GM21423 (cell line): ENCODE measurements at regions not wholly inside any gene's neighbourhood (a gene's known extent, or its start where the extent isn't known, plus 50 kb on each side); places are given as distances from the start of the nearest gene placed in this dataset.

Source experiments
- ATAC-seq: cut with Tn5 transposase; IDR thresholded peaks from one replicate; pipeline ENCODE4 v1.9.1; 2021; ENCODE audit warnings: mild to moderate bottlenecking, moderate library complexity; ENCODE audit not compliant: unreplicated experiment

DNA sequence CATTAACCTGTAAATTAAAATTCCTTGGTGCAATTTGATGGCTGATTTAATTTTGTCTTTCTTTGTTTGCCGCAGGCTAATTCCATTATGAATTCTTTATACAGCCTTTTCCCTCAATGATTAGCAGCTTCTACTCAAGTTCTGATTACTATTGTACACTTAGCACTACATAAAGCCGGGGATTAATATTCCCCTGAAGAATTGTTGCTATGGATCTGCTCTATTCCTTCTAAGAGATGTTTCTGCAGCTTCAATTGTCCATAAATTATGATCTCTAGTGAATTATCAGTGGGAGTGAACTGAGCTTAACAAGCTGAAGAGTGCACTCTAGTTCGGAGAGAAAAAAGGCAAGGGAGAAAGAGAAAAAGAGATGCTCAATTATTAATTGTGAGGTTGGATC is 433.7 kb upstream of the SPRED2 start:
- ATAC-seq: no peak

DNA sequence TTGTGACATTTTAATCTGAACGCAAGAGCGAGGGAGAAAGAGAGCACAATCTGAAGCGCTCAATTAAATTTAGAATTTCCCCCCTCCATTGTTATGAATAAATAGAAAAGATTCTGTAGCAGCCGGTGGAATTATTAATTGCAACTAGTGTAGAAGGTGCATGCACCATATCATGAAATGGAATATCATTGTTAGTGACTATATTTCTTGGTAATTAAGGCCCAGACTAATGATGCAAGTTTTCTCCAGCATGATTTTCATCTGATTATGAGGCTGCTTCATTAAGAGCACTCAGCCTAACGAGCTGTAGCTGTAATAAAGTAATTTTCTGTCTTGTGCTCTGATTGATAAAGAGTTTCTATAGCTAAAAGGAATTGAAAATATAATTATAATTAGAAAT is 432.2 kb upstream of the SPRED2 start:
- ATAC-seq: no peak

DNA sequence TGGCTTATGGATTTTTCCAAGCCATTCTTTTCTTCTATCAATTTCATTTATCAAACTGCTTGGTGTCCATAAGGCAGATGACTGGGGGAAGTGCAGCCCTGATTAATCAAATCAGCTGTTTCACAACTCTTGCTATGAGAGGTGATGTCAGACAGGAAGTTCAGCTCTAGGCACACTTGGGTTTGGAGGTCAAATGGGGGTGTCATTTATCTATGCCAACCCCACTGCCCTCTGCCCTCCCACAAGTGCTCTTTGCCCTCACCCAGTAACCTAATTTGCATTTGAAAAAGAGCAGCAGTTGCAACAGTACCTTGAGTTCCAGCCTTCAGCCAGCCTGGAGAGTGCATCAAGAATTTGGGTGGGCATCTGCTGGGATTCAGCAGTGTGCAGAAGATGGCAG is 431.3 kb upstream of the SPRED2 start:
- ATAC-seq: no peak

DNA sequence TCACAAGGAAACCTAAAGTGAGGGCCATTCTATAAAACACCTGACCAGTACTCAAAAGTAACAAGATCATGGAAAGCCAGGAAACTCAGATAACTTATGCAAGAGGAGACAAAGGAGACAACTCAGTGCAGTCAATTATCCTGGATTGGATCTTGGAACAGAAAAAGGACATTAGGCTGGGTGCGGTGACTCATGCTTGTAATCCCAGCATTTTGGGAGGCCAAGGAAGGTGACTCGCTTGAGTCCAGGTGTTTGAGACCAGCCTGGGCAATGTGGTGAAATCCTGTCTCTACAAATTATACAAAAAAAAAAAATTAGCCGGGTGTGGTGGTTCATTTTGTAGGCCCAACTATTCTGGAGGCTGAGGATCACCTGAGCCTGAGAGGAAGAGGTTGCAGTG is 424.5 kb upstream of the SPRED2 start:
- no peak for ATAC-seq

DNA sequence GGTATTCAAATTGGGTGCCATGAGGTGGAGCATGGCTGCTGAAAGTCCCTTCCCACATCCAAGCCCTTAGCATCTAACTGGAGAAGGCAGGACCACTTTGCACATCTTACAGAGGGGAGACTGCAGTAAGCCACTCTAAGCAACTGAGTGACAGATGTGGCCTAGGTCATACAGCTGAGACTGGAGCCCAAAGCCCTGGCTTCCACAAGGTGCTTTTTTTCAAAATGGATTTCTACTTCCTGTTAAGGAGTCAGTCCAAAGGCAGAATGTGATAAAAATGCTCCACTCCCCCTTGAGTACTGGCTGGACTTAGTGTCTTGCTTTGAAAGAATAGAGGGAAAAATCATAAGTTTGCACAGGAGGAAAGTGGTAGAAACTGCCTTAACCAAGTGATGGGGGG is 424.0 kb upstream of the SPRED2 start:
- no peak for ATAC-seq

DNA sequence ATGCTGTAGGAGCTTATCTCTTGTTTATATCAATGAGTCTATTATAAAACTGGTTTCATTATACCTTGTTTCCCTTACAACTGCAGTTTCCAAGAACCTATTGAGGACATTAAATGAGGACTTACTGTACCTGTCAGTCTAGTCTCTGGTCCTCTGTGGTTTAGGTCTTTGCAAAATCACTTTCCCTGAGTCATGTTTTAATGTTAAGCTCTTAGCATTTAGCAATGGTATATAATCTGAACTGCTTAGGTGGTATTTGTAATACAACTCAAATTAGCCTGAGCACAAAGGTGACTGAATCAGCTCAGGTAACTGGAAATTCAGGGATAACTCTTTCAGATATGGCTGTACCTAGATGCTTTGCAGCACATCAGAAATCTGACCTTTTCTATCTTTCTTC is 418.3 kb upstream of the SPRED2 start:
- no peak for ATAC-seq

DNA sequence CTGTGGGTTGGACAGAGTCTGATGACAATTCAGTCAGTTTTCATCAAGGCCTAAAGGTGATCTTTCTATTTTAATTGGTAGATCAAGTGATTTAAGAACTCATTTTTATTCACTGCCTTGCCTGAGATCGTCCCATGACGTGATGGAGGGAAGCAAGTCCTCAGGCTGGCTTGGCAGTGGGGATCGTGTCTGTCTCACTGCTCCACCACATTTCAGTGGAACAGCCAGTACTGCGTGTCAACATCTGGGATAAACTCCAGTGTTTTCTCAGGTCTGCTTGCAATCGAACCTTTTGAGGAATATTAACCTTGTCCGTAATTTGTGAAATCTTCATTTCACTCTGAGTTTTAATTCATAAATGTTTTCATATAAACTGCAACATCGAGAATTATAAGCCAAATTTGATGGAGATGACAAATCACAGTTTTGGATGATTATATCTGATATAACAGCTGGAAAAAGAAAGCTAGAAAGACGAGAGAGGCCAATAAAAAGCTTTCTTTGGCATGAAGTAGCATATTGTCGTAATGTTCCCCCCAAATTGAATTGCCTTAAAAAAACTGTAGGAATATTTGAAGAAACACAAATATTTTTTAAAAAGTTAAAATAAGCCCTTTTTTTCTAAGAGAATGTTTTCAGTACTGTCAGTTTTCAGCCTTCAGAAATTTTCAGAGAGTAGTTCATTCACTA is 414.7 kb upstream of the SPRED2 start:
- no peak for ATAC-seq

DNA sequence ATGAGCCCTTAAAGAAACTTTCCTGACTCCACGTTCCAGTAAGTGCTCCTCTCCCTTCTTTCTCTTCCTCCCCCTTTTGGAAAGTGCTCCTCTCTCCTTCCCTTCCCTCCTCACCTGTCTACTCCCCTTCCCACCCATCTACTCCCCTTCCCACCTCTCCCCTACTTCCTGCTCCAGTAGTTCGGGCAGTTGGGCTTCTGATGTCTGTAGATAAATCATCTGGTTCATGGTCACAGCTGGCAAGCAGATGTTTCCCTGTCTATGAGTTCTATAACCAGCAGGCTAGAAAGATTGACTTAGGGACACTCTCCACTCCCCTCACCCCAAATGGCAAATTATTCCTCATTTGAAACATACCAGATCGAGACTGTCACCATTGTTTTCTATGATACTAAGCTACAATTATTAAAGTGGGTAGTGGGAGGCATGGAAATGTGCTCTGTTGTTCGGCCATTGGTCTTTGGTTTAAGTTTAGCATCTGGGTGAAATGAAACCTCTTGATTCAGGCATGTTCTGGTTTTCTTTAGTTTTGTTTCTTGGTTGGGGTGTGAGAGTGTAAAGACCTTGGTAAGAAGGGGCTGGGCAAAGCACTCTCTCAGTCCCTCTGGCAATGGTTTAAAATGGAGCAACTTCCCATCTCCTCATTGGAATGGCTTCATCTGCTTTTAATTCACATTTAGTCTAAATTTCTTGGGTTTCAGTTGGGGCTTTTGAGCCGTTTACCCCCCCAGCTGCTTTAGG is 413.2 kb upstream of the SPRED2 start:
- no peak for ATAC-seq

DNA sequence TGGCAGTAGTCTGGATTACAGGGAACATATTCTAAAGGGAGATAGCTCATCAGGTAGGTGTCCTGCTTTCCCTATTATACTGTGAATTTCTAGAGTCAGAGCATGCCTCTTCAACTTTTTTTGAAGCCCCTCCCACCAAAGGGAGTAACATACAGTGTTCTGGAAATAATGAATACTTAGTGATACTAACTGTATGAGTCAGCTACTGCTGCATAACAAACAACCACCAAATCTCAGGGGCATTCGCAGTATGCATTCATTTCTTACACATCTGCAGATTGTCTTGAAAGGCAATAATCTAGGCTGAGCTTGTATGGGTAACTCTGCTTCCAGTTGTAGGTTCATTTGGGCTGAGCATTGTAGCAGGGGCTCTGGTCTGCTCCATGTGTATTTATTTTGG is 409.7 kb upstream of the SPRED2 start:
- ATAC-seq: no peak

DNA sequence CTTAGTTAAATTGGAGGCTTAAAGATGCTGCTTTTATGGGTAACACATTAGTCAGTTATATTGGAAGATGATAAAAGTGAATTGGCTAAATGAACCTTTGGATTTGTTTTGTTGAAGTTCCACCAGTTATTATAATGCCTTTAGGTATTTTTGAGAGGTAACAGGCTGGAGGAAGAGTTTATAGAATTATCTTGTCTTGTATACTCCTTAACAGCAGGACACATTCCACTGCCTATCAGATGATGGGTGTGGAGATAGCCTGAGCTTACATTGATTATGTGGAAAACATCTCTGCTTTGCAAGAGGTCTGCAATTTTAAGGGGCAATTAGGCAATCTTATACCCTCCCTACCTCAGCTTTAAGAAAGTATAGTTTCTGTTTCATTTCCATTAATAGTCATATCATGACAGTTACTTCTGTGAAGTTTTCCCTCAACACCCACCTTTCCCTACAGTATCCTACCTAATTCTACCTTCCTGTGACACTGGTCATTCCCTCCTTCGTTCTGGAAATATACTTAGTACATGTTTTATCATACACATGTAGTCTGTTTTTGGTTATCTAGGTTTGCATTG is 403.7 kb upstream of the SPRED2 start:
- ATAC-seq: no peak

DNA sequence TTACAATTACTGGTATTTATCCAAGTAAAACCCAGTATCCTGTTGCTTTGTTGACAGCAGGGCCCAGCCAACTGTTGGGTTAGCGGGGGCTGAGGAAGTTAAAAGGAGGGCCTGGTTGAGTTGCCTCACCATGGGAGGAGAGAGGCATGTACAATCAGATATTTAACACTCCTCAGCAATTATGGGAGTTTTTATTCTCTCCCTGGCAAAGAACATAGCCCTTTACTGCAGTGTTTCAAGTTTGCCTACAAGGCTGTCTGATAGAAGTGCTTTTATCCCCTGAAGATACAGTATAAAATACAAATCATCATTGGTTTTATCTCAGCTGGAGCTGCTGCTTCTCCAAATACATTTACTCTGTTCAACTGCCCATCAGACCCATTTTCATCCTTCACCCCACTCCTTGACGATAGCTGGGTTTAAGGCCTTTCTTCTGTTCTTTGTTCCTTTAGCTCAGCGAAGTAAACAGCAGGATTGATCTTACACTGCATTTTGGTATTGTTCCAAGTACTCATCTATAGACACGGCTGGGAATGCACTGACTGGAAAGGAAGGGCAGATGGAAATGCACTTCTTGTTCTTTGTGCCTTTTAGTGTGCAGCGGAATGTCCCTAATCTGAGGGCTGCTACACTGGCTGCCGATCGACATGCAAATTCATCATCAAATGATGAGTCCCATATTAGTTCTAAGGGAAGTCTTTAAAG is 402.5 kb upstream of the SPRED2 start:
- ATAC-seq: no peak

DNA sequence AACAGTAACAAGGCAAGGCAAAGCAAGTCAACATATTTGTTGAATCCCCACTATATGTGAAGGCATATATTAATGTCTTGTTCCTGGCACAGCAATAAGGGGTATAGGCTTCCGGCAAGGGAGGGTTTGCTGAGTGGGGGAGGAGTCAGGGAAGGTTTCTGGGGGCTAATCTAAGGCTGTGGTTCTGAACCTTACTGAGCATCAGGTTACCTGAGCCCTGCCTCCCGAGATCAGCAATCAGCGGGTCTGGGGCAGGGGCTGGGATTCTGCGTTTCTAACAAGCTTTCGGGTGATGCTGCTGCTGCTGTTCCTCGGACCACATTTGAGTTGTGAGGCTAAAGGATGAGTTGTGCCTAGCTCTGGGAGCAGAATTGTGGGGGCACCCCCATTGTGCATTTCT is 401.7 kb upstream of the SPRED2 start:
- no peak for ATAC-seq

DNA sequence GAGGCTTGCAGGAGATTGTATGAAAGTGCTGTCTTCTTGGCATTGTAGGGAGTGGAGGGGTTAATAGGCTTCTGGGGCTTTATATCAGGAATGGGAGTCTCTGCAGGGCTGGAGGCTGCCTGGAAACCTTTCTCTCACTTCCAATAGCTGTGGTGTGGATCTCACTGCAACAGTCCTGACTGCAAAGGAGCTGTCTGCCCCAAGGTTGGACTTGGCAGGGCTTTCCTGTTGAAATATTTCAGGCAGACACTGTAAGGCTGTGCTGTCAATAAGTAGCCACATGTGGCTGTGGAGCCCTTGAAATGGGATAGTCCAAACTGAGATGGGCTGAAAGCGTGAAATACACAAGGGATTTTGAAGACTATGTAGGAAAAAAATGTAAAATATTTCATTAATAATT is 399.1 kb upstream of the SPRED2 start:
- ATAC-seq: no peak

DNA sequence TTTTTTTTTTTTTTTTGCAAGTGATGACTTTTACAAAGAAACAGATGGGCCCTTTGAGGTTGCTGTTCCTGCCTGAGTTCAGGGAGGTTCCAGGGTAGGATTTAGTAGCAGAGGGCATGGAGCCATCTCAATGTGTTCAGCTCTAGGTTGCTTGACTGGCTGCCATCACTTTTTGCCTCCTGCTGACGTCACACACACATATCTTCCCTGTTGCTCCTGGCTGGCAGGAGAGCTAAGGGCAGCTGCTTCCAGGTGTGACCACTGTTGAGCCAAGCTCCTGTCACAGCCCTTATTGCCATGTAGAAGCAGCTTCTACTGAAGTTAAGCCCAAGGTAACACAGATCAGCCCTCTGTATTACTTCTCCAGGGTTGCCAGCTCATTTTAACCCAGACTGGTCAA is 394.2 kb upstream of the SPRED2 start:
- ATAC-seq: no peak

DNA sequence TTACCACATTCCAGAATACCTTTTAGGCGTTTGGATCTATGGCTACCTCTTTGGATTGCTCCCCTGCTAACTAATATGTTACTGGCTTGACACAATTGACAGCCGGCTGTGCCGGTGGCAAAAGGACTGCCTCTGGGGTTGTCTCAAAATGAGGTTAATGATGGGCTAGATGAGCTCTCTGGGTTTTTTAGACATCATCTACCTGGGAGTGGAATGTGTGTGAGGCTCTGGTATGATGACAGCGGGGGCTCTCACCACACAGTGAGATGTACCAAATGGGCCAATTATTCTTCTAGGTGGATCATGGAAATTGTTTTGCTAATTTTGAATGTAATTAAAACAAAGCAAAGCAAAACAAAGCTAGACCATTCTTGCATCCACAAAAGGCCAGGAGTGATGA is 391.1 kb upstream of the SPRED2 start:
- no peak for ATAC-seq

DNA sequence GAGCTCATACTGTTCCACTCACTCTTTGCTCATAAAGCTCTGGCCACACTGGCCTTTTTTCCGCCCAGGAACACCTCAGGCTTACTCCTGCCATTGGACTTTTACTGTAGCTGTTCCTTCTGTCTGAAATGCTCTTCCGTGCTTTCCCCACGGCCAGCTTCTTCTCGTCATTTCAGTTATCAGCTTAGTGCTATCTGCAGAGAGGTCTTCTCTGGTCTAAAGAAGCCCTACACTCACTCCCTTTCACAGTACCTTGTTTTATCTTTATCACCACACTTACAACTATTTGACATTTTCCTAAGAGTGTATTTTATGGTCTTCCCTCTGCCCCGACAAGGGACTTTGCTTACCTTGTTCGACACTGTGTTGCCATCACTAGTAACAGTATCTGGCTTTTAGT is 388.1 kb upstream of the SPRED2 start:
- ATAC-seq: no peak

DNA sequence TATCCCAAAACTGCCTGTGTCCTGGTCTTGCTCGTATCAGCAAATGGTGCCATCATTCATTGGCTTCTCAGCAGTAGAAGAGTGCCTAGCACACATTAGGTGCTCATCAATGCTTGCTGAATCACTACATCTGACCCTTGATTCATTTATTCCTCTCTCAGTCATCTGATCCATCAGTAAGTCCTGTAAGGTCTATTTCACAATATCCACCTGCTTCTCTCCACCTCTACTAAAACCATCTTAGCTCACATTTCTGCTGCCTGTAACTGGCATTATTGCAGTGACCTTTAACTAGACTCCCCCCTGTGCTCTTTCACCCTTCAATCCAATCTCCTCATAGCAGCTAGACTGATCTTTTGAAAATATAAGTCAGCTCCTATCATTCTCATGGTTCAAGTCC is 387.6 kb upstream of the SPRED2 start:
- ATAC-seq: no peak

DNA sequence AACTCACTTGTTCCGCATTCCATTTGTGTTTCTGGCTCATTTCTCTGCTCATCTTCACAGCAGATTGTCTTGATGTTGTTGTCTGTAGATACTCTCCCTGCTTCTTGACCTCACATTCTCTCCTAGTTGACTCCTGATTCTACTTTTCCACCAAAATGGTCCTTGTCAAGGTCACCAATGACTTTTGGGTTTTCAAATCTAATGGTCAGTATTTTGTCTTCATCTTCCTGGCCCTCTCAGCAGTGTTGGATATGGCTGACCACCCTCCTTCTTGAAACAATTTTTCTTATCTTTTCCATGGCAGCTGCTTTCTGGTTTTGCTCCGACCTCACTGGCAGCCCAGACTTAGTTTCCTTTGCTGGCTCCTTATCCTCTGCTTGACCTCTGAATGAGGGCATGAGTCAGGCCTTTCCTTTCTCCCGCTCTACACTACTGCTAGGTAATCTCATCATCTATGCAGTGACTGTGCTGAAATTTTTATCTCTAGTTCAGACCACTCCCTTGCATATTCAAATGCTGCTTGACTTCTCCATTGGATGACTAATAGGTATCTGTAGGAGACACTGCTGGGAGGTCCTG is 386.6 kb upstream of the SPRED2 start:
- ATAC-seq: no peak

DNA sequence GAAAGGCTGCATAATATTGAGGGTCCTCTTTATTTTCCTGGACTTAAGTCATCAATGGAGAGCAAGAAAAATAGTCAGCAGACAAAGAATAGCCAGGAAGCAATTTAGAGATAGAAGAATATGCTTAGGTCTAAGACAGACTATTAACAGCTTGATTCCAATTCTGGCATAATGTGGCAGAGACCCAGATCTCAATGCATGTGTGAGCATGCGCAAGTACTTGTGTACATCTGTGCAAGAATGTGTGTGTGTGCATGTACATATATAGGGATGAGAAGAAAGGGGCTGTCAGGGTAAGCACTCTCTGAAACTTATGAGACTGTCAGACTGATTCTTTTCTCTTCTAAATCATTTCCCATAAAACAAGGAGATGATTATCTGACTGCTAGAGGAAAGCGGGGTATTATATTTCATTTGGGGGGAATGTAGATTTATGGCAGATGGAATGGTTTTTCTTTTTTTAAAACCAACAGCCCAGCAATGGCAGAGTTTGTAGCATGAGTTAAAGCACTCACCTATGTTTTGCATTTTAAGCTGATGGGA is 381.3 kb upstream of the SPRED2 start:
- ATAC-seq: no peak

DNA sequence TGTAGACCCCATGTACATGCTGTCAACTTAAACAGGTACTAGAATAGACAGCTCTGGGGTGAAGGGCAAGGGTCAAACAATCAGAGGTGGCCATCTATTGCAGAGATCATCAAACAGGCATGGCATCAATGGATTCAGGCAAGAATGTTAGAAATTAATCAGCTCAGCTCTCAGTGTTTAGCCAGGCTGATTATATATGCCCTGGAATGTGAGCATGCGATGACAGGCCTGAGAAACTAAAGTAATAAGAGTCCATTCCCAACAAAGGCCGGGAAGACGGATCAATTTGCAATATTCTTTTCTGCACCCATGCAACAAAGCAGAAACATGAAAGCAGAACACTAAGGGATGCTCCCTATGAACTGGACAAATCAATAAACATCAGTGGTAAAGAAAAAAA is 380.5 kb upstream of the SPRED2 start:
- no peak for ATAC-seq

DNA sequence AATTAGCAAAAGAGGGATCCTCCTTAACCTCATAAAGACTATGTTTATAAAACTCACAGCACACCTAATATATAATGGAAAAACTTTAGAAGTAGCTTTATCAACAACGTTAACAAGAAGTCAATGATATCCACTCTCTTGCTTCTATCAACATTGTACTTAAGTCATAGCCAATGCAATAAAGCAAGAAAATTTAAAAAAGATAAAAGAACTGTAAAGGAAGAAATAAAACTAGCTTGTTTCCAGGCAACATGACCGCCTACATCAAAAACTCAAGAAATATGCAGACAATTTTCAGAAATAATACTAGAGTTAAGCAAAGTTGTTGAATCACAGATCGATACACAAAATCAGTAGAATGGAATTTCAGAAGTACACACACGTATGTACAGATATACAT is 375.5 kb upstream of the SPRED2 start:
- no peak for ATAC-seq
